Astrocyte of the cerebellum (primary cell): ENCODE measurements at regions not wholly inside any gene's neighbourhood (a gene's known extent, or its start where the extent isn't known, plus 50 kb on each side); places are given as distances from the start of the nearest gene placed in this dataset.
"Not testable (repeated sequence)": the region's sequence is repeated elsewhere in the genome, so short reads cannot be mapped to it uniquely, and the experiment has no call there.

Experiments
- DNase-seq: peaks from one replicate; pipeline ENCODE4 v3.0.0-alpha.2; 2011; ENCODE audit warnings: low read depth
- H3K4me3 ChIP-seq: 2 replicates; pipeline ENCODE4 v1.5.1; 2011; ENCODE audit warnings: mild to moderate bottlenecking, low read depth, low read length, moderate library complexity
- CTCF ChIP-seq: IDR thresholded peaks from 2 replicates; pipeline ENCODE4 v1.5.1; 2012; ENCODE audit warnings: low read length, low read depth, moderate library complexity, mild to moderate bottlenecking; ENCODE audit errors: missing control alignments
- in situ Hi-C: cut with HindIII; loops from 2 replicates; pipeline ENCODE4 v1.10.0; 2017; ENCODE audit warnings: low sequenced_read_pairs

DNA sequence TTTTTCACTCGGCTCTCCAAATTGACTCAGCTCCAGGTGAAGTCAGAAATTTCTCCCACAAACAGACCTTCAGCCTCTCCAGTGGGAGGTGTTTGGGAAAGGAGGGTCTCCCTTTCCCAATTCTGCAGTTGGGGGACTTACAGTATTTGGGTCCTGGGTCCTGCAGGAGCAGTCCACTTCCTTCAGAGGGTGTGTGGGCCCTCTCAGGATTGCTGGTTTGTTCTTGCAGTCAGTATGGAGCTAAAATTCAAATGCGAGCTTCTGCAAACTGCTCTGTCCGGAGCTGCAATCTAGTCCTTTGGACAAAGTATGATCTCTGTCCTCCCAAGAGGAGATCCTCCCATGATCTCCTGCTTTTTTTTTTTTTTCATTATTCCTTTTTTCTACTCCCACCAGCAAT lies 87.9 kb upstream of the MSTN start:
- in situ Hi-C loops: no loop called here
- no peak for TF ChIP-seq CTCF
- no peak overlapping the region for H3K4me3 ChIP-seq
- no peak for DNase-seq

DNA sequence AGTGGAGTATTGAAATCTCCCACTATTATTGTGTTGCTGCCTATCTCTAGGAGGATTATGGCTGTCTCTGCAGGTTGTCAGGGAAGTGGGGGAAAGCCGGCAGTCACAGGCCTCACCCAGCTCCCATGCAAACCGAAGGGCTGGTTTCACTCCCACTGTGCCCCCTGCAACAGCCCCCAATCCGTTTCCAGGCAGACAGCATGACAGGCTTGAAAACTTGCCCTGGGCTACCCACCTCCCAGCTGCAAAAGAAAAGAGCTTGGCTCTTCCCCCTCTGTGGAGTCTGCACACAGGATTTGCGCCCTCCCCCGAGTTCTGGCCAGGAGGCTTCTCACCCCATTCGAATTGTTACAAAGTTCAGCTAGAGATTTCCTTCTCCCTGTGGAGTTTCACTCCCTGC lies 87.4 kb upstream of the MSTN start:
- TF ChIP-seq CTCF: no peak
- in situ Hi-C loops: no loop called here
- H3K4me3 ChIP-seq: no peak overlapping the region
- DNase-seq: no peak

- no peak for DNase-seq
- in situ Hi-C loops: no loop called here
These were observed 86.7 kb upstream of the MSTN start for GRCh38 chr2:190149200-190149599.

GRCh38 chr2:190146109-190146508 lies 83.6 kb upstream of the MSTN start:
- H3K4me3 ChIP-seq, in situ Hi-C loops, DNase-seq: not testable (repeated sequence)

More at GRCh38 chr2:190149200-190149599, 86.7 kb upstream of the MSTN start:
- no peak overlapping the region for H3K4me3 ChIP-seq
- no peak for TF ChIP-seq CTCF

GRCh38 chr2:190140474-190140873 lies 77.9 kb upstream of the MSTN start:
- H3K4me3 ChIP-seq, DNase-seq, in situ Hi-C loops: not testable (repeated sequence)

DNA sequence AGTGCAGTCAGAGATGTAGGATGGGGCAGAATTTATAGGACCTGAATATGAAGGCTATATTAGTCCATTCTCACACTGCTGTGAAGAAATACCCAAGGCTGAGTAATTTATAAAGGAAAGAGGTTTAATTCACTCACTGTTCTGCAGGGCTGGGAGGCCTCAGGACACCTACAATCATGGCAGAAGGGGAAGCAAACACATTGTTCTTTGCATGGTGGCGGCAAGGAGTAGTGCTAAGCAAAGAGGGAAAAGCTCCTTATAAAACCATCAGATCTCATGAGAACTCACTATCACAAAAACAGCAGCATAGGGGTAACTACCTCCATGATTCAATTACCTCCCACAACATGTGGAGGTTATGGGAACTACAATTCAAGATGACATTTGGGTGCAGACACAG lies 76.8 kb upstream of the MSTN start:
- TF ChIP-seq CTCF: no peak
- DNase-seq: no peak
- in situ Hi-C loops: no loop called here
- H3K4me3 ChIP-seq: no peak overlapping the region

DNA sequence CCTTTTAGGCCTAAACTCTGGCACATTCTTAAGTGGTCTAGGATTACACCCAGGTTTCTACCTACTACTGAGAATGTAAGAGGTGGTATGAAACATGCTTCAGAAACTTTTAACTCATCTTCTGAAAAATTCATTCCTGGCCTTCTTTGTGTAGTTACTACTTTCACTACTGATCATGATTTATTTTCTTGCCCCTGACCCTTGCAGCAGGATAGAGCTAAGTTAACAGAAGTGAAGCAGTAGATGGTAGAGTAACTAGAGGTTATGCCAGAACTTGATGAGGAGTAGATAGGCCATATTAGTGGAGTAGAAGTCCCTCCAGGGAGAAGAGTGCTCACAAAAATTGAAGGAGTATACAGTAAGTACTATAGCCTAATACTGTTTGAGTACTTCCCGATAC lies 75.5 kb upstream of the MSTN start:
- DNase-seq: no peak
- no peak overlapping the region for H3K4me3 ChIP-seq
- in situ Hi-C loops: no loop called here
- no peak for TF ChIP-seq CTCF

- DNase-seq: no peak
- in situ Hi-C loops: no loop called here
- TF ChIP-seq CTCF: no peak
- no peak overlapping the region for H3K4me3 ChIP-seq
These were observed 75.0 kb upstream of the MSTN start for GRCh38 chr2:190137561-190137960.
